GM06990 (cell line): ENCODE measurements at regions not wholly inside any gene's neighbourhood (a gene's known extent, or its start where the extent isn't known, plus 50 kb on each side); places are given as distances from the start of the nearest gene placed in this dataset.

Experiments
- DNase-seq: peaks from one replicate; pipeline ENCODE4 v3.0.0-alpha.2; 2011; ENCODE audit not compliant: insufficient read length; ENCODE audit errors: extremely low read depth
- H3K27me3 ChIP-seq: replicated peaks from 2 replicates; pipeline ENCODE4 v1.6.0; 2011; ENCODE audit warnings: low read length; ENCODE audit not compliant: control insufficient read depth, insufficient read depth
- H3K36me3 ChIP-seq: 2 replicates; pipeline ENCODE4 v1.5.1; 2011; ENCODE audit warnings: low read length; ENCODE audit not compliant: control insufficient read depth, insufficient read depth
- H3K4me3 ChIP-seq: replicated peaks from 2 replicates; pipeline ENCODE4 v1.5.1; 2011; ENCODE audit warnings: low read depth, mild to moderate bottlenecking, control low read depth, low read length
- TF ChIP-seq, protein P1 (sequence below): IDR thresholded peaks from 2 replicates; pipeline ENCODE4 v1.5.1; 2011; ENCODE audit warnings: low read length, control low read depth, mild to moderate bottlenecking, inconsistent platforms; ENCODE audit not compliant: insufficient read depth, poor library complexity, severe bottlenecking

DNA sequence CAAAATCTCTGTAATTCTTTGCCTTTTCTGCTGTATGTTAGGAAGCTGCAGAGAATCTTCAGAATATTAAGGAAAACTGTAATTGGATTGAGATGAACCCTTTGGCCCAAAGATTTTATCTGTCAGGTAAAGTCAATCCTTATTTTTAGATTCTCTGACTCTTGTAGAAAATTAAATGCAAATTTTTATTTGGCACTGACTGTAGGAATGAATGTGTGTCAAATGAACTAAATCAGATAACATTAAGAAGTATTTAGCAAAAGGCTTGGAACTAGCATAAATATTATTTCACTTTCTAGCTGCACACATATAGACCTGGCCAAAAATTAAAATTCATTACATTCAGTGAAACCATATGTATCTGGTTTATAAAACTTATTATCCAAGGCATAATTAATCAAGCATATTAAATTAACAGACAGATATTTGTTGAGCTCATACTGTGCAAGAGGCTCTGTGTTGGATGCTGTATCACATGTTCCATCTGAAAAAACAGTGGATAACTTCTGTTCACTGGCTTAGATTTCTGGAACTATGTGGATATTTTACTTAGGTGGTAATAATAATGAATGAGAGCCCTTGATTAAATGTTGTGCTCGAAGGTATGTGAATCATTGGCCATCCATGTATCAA, 124.8 kb downstream of the HDGFL1 start:
- no peaks in the 10 kb centered on the region for H3K27me3 ChIP-seq
- TF ChIP-seq, protein P1, sequence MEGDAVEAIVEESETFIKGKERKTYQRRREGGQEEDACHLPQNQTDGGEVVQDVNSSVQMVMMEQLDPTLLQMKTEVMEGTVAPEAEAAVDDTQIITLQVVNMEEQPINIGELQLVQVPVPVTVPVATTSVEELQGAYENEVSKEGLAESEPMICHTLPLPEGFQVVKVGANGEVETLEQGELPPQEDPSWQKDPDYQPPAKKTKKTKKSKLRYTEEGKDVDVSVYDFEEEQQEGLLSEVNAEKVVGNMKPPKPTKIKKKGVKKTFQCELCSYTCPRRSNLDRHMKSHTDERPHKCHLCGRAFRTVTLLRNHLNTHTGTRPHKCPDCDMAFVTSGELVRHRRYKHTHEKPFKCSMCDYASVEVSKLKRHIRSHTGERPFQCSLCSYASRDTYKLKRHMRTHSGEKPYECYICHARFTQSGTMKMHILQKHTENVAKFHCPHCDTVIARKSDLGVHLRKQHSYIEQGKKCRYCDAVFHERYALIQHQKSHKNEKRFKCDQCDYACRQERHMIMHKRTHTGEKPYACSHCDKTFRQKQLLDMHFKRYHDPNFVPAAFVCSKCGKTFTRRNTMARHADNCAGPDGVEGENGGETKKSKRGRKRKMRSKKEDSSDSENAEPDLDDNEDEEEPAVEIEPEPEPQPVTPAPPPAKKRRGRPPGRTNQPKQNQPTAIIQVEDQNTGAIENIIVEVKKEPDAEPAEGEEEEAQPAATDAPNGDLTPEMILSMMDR = no peak
- H3K4me3 ChIP-seq = no peak overlapping the region
- no peak for DNase-seq
- no peaks in the 10 kb centered on the region for H3K36me3 ChIP-seq

DNA sequence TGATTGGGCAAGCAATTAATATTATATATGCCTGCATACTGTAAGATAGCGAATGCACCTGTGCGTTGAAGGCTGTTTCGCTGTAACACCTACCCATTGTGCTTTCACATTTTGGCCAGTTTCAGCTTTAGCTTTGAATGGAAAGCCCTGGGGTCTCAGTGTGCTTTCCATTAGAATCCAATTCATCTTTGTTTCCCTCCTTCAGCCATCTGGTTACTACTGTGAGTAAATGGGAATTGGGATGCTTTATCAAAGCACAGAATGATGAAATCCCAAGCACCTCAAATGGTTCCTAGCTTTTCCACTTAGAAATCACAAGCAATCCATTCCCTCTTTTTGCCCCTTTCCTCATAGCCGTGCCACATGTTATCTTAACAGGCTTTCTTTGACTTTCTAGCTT, 127.1 kb downstream of the HDGFL1 start:
- Histone ChIP-seq H3K36me3 (no peaks in the 10 kb centered on the region), H3K4me3 (no peak overlapping the region), H3K27me3 (no peaks in the 10 kb centered on the region)
- no peak for DNase-seq
- TF ChIP-seq, protein P1 = no peak

DNA sequence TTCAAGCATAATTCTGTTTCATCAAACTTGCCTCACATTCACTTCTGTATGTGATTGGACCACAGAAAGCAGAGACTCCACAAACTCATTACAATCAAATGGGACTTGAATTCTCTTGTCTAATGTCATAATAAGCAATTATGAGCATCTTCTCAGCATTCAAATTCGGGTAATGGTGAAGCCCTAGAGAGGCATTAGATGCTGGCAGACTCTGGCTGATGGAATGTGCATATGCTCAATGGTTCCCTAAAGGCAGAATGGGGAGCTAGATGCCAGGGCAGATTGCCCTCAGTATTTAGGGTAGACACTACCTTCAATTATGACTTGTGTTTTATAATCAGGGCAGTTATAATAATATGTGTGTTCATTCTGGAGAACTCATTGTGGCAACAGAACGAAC, 127.9 kb downstream of the HDGFL1 start:
- no peaks in the 10 kb centered on the region for H3K27me3 ChIP-seq
- H3K36me3 ChIP-seq = no peaks in the 10 kb centered on the region
- no peak overlapping the region for H3K4me3 ChIP-seq
- TF ChIP-seq, protein P1 = no peak
- no peak for DNase-seq

DNA sequence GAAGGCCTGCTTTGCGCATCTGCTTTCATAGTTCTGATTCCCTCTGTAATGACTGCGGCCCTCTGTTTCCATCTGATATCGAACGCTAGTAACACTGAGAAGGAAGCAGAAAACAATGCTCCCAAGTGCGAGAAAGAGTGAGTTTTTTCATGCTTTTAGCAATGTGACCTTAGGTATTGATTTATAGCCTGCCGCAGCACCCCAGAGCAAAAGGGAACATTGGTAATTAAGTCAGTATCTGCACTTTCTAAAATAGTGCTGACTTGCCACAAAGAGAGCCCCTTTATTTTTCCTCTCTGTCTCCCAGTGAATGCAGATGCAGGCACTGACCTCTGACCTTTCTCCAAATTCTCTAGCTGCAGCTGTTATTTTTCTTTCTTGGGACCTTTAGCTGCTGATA, 129.8 kb downstream of the HDGFL1 start:
- no peak for DNase-seq
- TF ChIP-seq, protein P1 = no peak

DNA sequence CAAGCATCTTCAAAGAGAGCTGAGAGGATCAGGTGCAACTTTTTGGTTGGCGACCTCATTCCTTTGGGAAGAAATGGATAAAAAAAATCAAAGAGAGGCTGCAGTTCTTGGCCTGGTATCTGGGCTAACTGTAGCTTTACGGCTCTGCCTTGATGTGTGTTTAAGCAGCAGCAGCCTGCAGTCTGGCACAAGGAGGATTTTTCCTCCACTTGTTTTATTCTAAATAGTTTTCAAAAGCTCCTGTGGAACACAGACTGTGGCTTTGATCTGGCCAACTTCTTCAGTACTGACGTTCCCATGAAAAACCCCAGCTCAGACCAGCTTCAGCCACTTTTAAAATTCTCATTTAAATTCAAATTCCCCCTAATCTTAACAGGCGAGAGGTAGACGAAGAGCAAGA, 137.3 kb downstream of the HDGFL1 start:
- DNase-seq = no peak
- H3K4me3 ChIP-seq = no peak overlapping the region

More for the DNA sequence above, 129.8 kb downstream of the HDGFL1 start:
- Histone ChIP-seq H3K36me3 (no peaks in the 10 kb centered on the region), H3K4me3 (no peak overlapping the region), H3K27me3 (no peaks in the 10 kb centered on the region)

More for the DNA sequence above, 137.3 kb downstream of the HDGFL1 start:
- TF ChIP-seq, protein P1 = no peak
- no peaks in the 10 kb centered on the region for H3K27me3 ChIP-seq
- H3K36me3 ChIP-seq = no peaks in the 10 kb centered on the region
